ENCODE measurements at regions not wholly inside any gene's neighbourhood (a gene's known extent, or its start where the extent isn't known, plus 50 kb on each side); places are given as distances from the start of the nearest gene placed in this dataset.

DNA sequence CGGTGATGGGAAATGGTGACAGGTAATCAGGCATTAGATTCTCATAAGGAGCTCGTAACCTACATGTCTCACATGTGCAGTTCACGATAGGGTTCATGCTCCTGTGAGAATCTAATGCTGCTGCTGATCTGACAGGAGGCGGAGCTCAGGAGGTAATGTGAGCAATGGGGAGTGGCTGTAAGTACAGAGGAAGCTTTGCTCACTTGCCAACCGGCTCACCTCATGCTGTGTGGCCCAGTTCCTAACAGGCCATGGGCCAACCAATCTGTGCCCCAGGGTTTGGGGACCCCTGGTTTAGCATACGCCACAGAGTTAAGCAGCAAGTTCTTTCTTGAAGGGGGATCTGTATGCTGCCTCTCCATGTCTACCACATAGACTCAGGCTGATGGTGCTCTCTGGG, 133.1 kb downstream of the IQUB start:
- no peak for DNase-seq

DNA sequence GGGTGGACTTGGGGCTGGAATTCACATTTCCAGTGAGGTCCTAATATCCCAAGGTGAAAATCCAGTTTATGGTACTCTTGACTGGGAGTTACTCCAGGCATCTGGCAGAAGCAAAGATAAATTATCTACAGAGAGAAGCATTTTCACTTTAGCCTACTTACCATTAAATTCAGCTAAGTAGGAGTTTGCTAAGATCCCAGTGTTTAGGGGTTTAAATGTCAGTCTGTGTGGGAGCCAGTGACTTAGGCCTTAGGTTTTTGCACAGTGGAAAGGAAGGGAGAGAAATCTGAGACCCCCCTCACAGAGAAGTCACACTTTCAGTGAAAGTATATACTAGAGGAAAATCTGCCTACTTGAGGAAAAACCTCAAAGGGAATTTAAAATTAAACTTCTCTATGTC, 134.2 kb downstream of the IQUB start:
- no peak for DNase-seq

DNA sequence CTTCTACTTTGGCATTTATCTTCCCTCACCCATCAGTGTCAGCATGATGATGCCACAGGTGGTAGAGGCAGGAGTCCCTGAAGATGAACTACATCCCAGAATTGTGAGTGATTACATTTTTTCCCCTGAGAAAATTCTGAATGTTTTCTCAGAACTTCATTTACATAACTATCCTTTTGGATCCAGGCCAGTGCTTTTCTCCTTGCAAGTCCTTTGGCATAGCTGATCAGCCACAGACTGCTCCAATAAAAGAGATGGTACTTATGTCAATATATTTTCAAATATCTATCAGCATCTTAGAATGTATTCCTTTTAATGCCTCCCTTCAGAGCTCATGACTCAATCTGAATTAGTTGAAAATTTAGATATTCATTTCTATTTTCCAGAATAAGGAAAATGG, 135.5 kb downstream of the IQUB start:
- DNase-seq, result no peak

DNA sequence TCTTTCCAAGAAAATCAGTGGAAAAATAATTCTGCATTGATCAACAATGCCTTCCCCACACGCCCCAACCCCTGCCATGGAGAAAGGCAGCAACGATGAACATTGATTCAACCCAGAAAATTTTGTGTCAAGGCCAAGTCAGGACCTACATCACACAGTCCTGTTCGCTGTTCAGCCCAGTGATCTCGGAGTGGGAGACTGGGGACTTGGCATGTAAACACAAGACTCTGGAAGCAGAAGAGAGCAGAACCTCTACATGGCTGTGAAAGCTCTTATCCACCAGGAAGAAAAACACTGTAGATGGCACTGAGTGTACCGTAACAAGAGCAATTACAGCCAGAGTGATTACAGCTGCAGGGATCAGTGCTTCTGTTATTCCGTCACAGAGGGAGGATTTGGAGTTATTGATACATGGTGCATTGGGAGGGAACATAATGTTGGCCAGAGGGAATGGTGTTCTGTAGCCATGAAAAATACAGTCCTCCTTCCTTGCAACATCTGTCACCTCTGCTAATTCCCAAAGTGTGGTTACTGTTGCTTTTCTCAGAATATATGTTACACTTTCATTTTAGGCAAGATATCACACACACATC, 136.6 kb downstream of the IQUB start:
- no peak for DNase-seq

GRCh38 chr7:123393623-123394022, 140.8 kb downstream of the IQUB start:
- DNase-seq, result no peak

GRCh38 chr7:123372368-123372767, 162.0 kb downstream of the IQUB start:
- no peak for DNase-seq

- DNase-seq, result peak; percentile 0 to 3
These were observed 166.8 kb downstream of the IQUB start for GRCh38 chr7:123367484-123368122.

GRCh38 chr7:123367031-123367430, 167.3 kb upstream of the SLC13A1 start:
- DNase-seq, result no peak

DNA sequence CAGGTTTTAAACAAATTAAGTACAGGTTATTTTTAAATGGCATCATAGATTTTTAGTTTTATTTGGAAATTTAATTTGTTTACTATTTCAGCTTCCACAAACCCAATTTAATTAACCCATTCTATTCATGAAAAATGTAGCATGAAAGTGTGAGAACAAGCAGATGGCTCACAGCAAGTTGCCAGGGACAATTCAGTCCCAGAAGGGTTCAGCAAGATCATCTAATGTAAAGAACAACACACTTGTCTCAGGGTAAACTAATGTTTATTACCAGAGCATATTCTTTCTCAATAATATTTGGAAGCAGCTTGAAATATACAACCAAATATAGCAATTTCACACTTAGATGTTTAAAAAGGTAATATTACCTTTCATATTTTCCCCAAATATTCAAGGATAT, 166.9 kb upstream of the SLC13A1 start:
- DNase-seq, result no peak

DNA sequence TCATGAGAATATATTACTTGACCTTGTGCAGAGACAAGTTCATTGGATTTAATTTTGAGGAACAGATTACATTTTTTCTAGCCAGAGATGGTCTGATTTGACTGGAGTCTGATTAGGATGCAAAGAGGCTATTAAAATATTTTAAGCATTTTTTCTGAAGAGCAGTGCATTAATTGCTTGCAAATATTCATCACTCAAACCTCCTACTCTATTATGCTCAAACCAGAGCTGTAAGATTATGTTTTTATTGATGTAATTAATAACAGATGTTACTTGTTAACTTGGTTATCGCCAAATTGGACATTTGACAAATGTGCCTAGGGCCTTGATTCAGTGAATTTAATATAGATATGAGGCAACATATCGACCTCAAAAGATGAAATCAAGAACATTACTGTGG, 160.9 kb upstream of the SLC13A1 start:
- no peak for DNase-seq

- DNase-seq, result no peak
These were observed 155.9 kb upstream of the SLC13A1 start for GRCh38 chr7:123355576-123356190.

DNA sequence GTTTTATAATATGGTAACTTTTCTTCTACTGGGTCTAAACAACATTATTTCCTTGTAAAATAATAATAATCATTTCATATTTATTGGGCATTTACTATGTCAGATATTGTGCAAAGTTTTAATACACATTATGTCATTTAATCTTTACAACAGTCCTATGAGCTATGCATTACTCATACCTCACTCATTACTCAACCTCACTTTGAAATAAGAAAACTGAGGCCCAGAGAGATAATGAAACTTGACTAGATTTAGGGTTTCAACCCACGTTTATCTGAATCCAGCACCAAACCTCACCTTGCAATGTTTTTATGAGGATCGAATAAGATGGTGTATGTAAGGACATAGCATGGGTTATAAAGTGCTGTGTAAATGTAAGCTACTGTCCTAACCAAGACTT, 153.2 kb upstream of the SLC13A1 start:
- no peak for DNase-seq

- DNase-seq, result no peak
These were observed 152.0 kb upstream of the SLC13A1 start for GRCh38 chr7:123351516-123352505.

DNA sequence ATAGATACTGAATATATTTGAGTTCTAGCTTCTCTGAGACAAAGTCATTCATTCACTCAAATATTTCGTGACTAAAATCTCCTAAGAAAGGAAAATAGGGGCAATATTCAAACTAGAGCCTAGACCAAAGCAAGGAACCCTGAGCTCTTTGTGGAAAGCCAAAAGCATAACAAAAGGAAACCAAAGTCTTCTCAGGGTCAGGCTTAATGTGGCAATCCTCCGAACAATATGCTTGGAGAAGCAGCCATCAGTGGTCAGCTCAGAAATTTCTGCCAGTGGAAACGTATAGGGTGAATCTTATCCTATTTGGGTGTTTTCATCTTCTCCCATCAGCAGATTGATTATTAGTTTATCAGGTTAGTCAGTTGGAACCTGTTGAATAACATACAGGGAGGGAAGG, 151.3 kb upstream of the SLC13A1 start:
- DNase-seq, result no peak

DNA sequence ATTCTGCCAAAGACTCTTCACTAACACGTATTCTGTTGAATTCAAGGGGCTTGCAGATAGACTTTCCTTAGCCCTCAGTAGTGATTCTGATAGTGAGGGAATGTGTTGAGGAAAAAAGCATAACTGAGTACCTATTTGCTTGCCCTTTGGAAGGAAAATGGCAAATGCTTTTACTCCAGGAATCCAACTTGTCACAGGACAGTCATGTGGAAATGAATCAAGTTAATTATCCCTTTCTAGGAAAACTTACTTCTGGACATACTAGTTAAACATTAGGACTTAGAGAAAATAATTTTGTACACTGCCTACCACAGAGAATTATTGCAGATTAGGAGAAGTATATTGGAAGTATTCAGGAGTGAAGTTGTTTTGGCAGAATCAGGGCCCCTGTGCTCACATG, 148.9 kb upstream of the SLC13A1 start:
- no peak for DNase-seq

DNA sequence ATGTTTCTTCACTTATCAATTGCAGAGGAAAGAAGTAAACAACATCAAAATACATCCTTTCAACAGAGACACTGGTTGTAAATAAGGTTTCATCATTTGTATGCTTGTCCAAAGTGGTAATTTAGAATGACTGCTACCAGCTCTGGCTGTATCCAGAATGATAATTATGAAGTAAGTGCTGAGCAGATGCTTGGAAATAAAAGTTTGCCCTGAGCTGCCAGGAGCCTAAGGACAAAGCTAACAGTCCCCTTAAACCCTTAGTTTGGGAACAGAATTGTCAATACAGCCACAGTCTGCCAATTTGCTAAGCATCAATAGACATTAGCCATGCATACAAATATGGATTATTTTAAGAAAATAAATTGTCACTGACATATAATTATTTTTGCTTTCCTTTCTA, 147.0 kb upstream of the SLC13A1 start:
- DNase-seq, result no peak

DNA sequence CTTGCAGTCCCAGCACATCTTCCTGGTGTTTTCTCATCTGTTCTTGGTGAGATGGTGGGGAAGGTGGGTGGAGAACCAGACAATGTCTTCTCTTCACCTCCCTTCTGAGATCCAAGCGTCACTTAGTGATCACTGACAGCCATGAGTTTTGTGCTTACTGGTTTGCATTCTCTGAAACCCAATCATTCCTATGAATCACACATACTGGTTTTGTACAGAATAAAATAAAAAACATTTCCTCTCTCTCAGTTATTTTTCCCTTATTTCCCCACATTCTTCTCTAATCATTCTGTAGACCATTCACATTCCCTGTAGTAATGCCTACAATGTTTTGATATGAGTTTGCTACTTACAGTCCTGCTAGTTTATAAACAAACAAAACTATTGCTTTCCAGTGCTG, 143.8 kb upstream of the SLC13A1 start:
- DNase-seq, result no peak

DNA sequence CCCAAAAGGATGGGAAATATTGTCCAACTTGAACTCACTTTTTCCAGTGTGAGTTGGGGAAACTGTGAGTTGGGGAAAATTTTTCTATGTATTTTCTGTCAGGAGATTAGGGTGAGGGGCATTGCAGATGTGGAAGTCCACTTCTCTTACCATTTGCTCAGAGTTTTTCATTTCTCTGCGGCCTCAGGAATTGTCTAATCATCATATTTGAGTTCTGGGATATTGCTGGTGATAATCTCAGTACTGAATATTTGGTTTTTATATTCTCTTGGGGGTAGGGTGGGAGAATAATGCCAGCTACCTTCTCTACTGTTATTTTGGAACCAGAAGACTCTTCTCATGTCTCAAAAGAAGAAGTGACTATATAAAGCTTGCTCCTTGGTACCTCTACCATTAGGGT, 141.3 kb upstream of the SLC13A1 start:
- no peak for DNase-seq

- no peak for DNase-seq
These were observed 138.9 kb upstream of the SLC13A1 start for GRCh38 chr7:123338688-123339087.

GRCh38 chr7:123329988-123330643, 130.3 kb upstream of the SLC13A1 start:
- DNase-seq, result no peak

DNA sequence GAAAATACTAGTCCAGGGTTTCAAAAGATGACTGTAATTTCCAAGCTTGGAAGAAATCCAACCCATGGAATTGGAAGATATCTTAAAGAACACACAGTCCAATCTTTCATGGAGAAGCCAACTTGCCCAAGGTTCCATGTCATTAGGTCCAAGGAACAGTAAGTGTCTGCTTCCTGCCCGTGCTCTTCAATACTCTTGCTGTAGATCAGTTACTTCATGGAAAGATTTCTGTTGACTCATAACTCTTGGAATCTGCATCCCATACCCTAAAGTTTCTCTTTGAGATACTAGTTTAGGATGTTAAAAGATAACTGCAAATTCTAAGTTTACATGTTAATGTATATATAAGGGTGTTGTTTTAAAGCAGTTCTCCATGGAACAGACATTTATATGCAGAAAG, 127.9 kb upstream of the SLC13A1 start:
- no peak for DNase-seq

GRCh38 chr7:123324283-123324682, 124.5 kb upstream of the SLC13A1 start:
- no peak for DNase-seq

DNA sequence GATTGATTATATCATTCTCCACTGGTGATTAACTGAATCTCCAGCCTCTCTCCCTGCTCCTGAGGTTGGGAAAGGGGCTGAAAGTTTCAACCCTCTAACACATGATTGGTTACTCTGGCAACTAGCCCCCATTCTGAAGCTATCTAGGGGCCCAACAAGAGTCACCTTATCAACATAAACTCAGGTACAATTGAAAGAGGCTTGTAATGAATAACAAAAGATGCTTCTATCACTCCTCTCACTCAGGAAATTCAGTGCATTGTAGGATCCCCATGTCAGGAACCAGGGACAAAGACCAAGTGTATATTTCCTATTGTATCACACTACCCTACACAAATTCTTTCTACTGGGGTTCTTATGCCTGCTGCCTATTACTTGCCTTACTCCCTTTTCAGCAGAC, 123.9 kb upstream of the SLC13A1 start:
- DNase-seq, result no peak
